GM13977 (cell line): ENCODE measurements at regions not wholly inside any gene's neighbourhood (a gene's known extent, or its start where the extent isn't known, plus 50 kb on each side); places are given as distances from the start of the nearest gene placed in this dataset.
A peak's percentile ranks its signal among the peaks of the same experiment; 100 is the strongest.

Source experiments
- DNase-seq: peaks from one replicate; pipeline ENCODE4 v3.0.0; 2012; ENCODE audit warnings: low spot score
- CTCF ChIP-seq: IDR thresholded peaks from 2 replicates; pipeline ENCODE4 v1.5.1; 2012; ENCODE audit warnings: mild to moderate bottlenecking, control low read depth; ENCODE audit not compliant: insufficient read depth; ENCODE audit errors: extremely low read depth, missing control alignments
- in situ Hi-C: fragments of 300-500 bp; cut with MboI; formaldehyde crosslinking; loops from one replicate; pipeline ENCODE4 v1.12.0; 2022; ENCODE audit warnings: low sequenced_read_pairs, low pct_unique_long_range_greater_than_20kb, mixed read lengths, inconsistent platforms; ENCODE audit not compliant: unreplicated experiment

- no peak for DNase-seq
- in situ Hi-C loops = loop anchor here (25.0 kb wide), 1 partner anchor 316 kb away; no protein-coding TSS in a partner anchor
- no peak for TF ChIP-seq CTCF
Measured at GRCh38 chr2:176821350-176821749, 391.2 kb upstream of the HNRNPA3 start.

- in situ Hi-C loops = loop anchor here (25.0 kb wide), 1 partner anchor 315 kb away; no protein-coding TSS in a partner anchor
- no peak for TF ChIP-seq CTCF
Measured at GRCh38 chr2:176822060-176822459, 390.5 kb upstream of the HNRNPA3 start.

GRCh38 chr2:176826356-176826755 is 386.2 kb upstream of the HNRNPA3 start:
- in situ Hi-C loops = no loop called here
- TF ChIP-seq CTCF = no peak
- DNase-seq = no peak

More at GRCh38 chr2:176822060-176822459, 390.5 kb upstream of the HNRNPA3 start:
- DNase-seq = no peak

- no peak for TF ChIP-seq CTCF
- DNase-seq = no peak
- in situ Hi-C loops = no loop called here
Measured at GRCh38 chr2:176826984-176827668, 385.5 kb upstream of the HNRNPA3 start.

GRCh38 chr2:176830362-176830761 is 382.2 kb upstream of the HNRNPA3 start:
- TF ChIP-seq CTCF = peak; percentile 14
- no peak for DNase-seq
- in situ Hi-C loops = no loop called here

- no peak for DNase-seq
- in situ Hi-C loops = no loop called here
- no peak for TF ChIP-seq CTCF
Measured at GRCh38 chr2:176832086-176832485, 380.5 kb upstream of the HNRNPA3 start.
